ENCODE measurements at regions not wholly inside any gene's neighbourhood (a gene's known extent, or its start where the extent isn't known, plus 50 kb on each side); places are given as distances from the start of the nearest gene placed in this dataset.

GRCh38 chr18:25465152-25465732, 113.3 kb upstream of the ZNF521 start:
- Histone ChIP-seq H3K36me3 (replicated peaks; ENCODE audit: insufficient read depth, low read depth) (no peaks in the 10 kb centered on the region), H3K79me2 (no peaks in the 10 kb centered on the region), H4K20me1 (ENCODE audit: insufficient read depth, poor library complexity, severe bottlenecking) (no peaks in the 10 kb centered on the region), H3K9me2 (replicated peaks; ENCODE audit: insufficient read depth) (no peaks in the 10 kb centered on the region), H3K27ac (peak overlapping the region; percentile 12), H3K4me2 (no peak overlapping the region), H3K27me3 (no peaks in the 10 kb centered on the region), H2AFZ (no peak overlapping the region), H3K4me3 (no peak overlapping the region), H3K9me3 (ENCODE audit: low read depth) (no peaks in the 10 kb centered on the region), H3K4me1 (ENCODE audit: insufficient read depth) (peaks cover 3% of the 10 kb centered on the region)
- TF ChIP-seq EZH2 (IDR thresholded peaks at IDR 0.05; ENCODE audit: borderline replicate concordance), result no peak
- TF ChIP-seq, protein P1, sequence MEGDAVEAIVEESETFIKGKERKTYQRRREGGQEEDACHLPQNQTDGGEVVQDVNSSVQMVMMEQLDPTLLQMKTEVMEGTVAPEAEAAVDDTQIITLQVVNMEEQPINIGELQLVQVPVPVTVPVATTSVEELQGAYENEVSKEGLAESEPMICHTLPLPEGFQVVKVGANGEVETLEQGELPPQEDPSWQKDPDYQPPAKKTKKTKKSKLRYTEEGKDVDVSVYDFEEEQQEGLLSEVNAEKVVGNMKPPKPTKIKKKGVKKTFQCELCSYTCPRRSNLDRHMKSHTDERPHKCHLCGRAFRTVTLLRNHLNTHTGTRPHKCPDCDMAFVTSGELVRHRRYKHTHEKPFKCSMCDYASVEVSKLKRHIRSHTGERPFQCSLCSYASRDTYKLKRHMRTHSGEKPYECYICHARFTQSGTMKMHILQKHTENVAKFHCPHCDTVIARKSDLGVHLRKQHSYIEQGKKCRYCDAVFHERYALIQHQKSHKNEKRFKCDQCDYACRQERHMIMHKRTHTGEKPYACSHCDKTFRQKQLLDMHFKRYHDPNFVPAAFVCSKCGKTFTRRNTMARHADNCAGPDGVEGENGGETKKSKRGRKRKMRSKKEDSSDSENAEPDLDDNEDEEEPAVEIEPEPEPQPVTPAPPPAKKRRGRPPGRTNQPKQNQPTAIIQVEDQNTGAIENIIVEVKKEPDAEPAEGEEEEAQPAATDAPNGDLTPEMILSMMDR (IDR thresholded peaks at IDR 0.05; ENCODE audit: poor library complexity), result no peak
- 91% methylated on average over 15 of the region's 15 CpGs for WGBS (ENCODE audit: low lambda C conversion rate, missing lambda C conversion rate)
- no peak for DNase-seq (ENCODE audit: low spot score)

GRCh38 chr18:25464227-25464626, 112.3 kb upstream of the ZNF521 start:
- no peak overlapping the region for H3K4me2 ChIP-seq
- no peak for DNase-seq (ENCODE audit: low spot score)
- H3K27ac ChIP-seq, result peak overlapping the region; percentile 14
- H3K9me3 ChIP-seq (ENCODE audit: low read depth), result no peaks in the 10 kb centered on the region
- H3K4me3 ChIP-seq, result no peak overlapping the region
- no peaks in the 10 kb centered on the region for H3K27me3 ChIP-seq
- H3K9me2 ChIP-seq (replicated peaks; ENCODE audit: insufficient read depth), result no peaks in the 10 kb centered on the region
- TF ChIP-seq EZH2phosphoT487 (IDR thresholded peaks at IDR 0.05; ENCODE audit: low read depth, severe bottlenecking, unreplicated experiment) (no peak), EZH2 (IDR thresholded peaks at IDR 0.05; ENCODE audit: borderline replicate concordance) (no peak)
- TF ChIP-seq, protein P1 (IDR thresholded peaks at IDR 0.05; ENCODE audit: poor library complexity), result no peak
- no peaks in the 10 kb centered on the region for H3K4me1 ChIP-seq (ENCODE audit: insufficient read depth)
- no peak overlapping the region for H2AFZ ChIP-seq
- H4K20me1 ChIP-seq (ENCODE audit: insufficient read depth, poor library complexity, severe bottlenecking), result no peaks in the 10 kb centered on the region
- no peaks in the 10 kb centered on the region for H3K79me2 ChIP-seq
- H3K36me3 ChIP-seq (replicated peaks; ENCODE audit: insufficient read depth, low read depth), result no peaks in the 10 kb centered on the region

DNA sequence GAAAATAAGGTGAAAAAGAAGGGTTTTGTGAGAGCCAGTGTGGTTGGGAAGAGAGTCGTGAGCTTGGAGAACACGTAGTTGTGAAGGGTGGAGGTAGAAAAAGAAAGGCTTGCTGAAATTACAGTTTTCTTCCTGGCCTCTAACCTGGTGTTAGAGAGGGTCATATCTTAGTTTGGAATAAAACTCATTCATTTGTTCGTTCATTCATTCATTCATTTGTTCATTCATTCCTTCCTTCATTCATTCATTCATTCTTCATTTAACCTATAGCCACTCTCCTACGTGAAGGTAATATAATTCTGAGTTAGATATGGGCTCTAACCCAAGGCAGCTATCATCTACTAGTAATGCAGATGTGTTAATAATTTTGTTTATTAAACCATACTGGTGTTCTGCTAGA, 111.8 kb upstream of the ZNF521 start:
- no peak for DNase-seq (ENCODE audit: low spot score)
- Histone ChIP-seq H3K27me3 (no peaks in the 10 kb centered on the region), H3K79me2 (no peaks in the 10 kb centered on the region), H3K4me2 (no peak overlapping the region), H3K4me3 (no peak overlapping the region), H3K9me3 (ENCODE audit: low read depth) (no peaks in the 10 kb centered on the region), H3K27ac (peak overlapping the region; percentile 14), H3K36me3 (replicated peaks; ENCODE audit: insufficient read depth, low read depth) (no peaks in the 10 kb centered on the region), H4K20me1 (ENCODE audit: insufficient read depth, poor library complexity, severe bottlenecking) (no peaks in the 10 kb centered on the region), H3K4me1 (ENCODE audit: insufficient read depth) (no peaks in the 10 kb centered on the region), H3K9me2 (replicated peaks; ENCODE audit: insufficient read depth) (no peaks in the 10 kb centered on the region), H2AFZ (no peak overlapping the region)
- TF ChIP-seq, protein P1 (IDR thresholded peaks at IDR 0.05; ENCODE audit: poor library complexity), result no peak
- 79% methylated on average over 4 of the region's 4 CpGs for WGBS (ENCODE audit: low lambda C conversion rate, missing lambda C conversion rate)

DNA sequence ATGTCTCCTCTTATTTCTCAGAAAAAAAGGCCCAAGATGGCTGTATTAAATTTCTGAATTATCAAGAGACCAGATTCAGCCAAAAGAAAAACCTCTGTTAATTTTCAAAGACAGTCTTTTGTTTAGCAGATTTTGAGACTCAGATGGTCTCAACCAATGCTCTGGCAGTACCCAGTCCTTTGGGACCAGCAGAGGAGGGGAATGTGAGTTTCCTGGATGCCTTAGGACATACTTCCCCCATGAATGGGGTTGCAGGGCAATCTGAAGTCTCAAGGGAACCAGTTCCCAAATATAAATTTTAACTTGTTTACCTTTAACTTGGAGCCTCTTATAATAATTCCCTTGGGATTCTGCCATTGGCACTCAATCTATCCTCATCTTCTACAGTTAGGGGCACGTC, 107.8 kb upstream of the ZNF521 start:
- Histone ChIP-seq H3K36me3 (replicated peaks; ENCODE audit: insufficient read depth, low read depth) (no peaks in the 10 kb centered on the region), H2AFZ (no peak overlapping the region), H3K4me2 (no peak overlapping the region), H3K4me1 (ENCODE audit: insufficient read depth) (peaks cover 6% of the 10 kb centered on the region), H3K4me3 (no peak overlapping the region), H3K9me2 (replicated peaks; ENCODE audit: insufficient read depth) (no peaks in the 10 kb centered on the region), H3K9me3 (ENCODE audit: low read depth) (no peaks in the 10 kb centered on the region), H3K79me2 (no peaks in the 10 kb centered on the region), H3K27me3 (no peaks in the 10 kb centered on the region), H4K20me1 (ENCODE audit: insufficient read depth, poor library complexity, severe bottlenecking) (no peaks in the 10 kb centered on the region), H3K27ac (no peak overlapping the region)
- TF ChIP-seq, protein P1 (IDR thresholded peaks at IDR 0.05; ENCODE audit: poor library complexity), result no peak
- no peak for DNase-seq (ENCODE audit: low spot score)
- 70% methylated on average over 1 of the region's 1 CpG for WGBS (ENCODE audit: low lambda C conversion rate, missing lambda C conversion rate)
